ENCODE measurements at regions not wholly inside any gene's neighbourhood (a gene's known extent, or its start where the extent isn't known, plus 50 kb on each side); places are given as distances from the start of the nearest gene placed in this dataset.

GRCh38 chr11:29395555-29396072, 621.2 kb downstream of the KCNA4 start:
- TF ChIP-seq CTCF (IDR thresholded peaks at IDR 0.05; ENCODE audit: insufficient read depth, low read length, poor library complexity, severe bottlenecking) (no peak), EZH2phosphoT487 (conservative IDR thresholded peaks at IDR 0.05; ENCODE audit: low read length) (no peak)

All from SU-DHL-6 (cell line).